Loucy (cell line): ENCODE measurements at regions not wholly inside any gene's neighbourhood (a gene's known extent, or its start where the extent isn't known, plus 50 kb on each side); places are given as distances from the start of the nearest gene placed in this dataset.

ENCODE experiments used
- H2AFZ ChIP-seq: fragments of 200-600 bp; sonication (generic); 2 replicates; pipeline ENCODE4 v1.6.0; 2016; ENCODE audit warnings: antibody characterized with exemption, mild to moderate bottlenecking, low read length, moderate library complexity
- H3F3A ChIP-seq: fragments of 200-600 bp; 2 replicates; pipeline ENCODE4 v1.6.0; 2016; ENCODE audit warnings: antibody characterized with exemption, low read depth, mild to moderate bottlenecking
- H3K27me3 ChIP-seq: fragments of 200-600 bp; sonication (generic); 2 replicates; pipeline ENCODE4 v1.6.1; 2014; ENCODE audit warnings: low read length, mild to moderate bottlenecking; ENCODE audit not compliant: insufficient read depth, poor library complexity, severe bottlenecking
- H3K36me3 ChIP-seq: fragments of 200-600 bp; sonication (generic); 2 replicates; pipeline ENCODE4 v1.6.1; 2016; ENCODE audit warnings: low read length; ENCODE audit not compliant: insufficient read depth
- H3K4me1 ChIP-seq: fragments of 200-600 bp; sonication (generic); 2 replicates; pipeline ENCODE4 v1.5.1; 2014; ENCODE audit warnings: low read length, mild to moderate bottlenecking; ENCODE audit not compliant: insufficient read depth, poor library complexity, severe bottlenecking
- H3K4me2 ChIP-seq: fragments of 200-600 bp; sonication (generic); 2 replicates; pipeline ENCODE4 v1.6.0; 2014; ENCODE audit warnings: antibody characterized with exemption, low read length, low read depth, mild to moderate bottlenecking; ENCODE audit not compliant: poor library complexity, severe bottlenecking
- H3K4me3 ChIP-seq: fragments of 200-600 bp; sonication (generic); 2 replicates; pipeline ENCODE4 v1.5.1; 2014; ENCODE audit warnings: low read length, mild to moderate bottlenecking, mixed read lengths; ENCODE audit not compliant: poor library complexity, severe bottlenecking
- H3K79me2 ChIP-seq: fragments of 200-600 bp; sonication (generic); 2 replicates; pipeline ENCODE4 v1.6.1; 2014; ENCODE audit warnings: low read length; ENCODE audit not compliant: insufficient read depth
- H3K9ac ChIP-seq: fragments of 200-600 bp; sonication (generic); 2 replicates; pipeline ENCODE4 v1.6.0; 2014; ENCODE audit warnings: mild to moderate bottlenecking, low read depth, low read length, moderate library complexity; ENCODE audit not compliant: poor library complexity, severe bottlenecking
- H3K9me2 ChIP-seq: fragments of 200-600 bp; sonication (generic); replicated peaks from 2 replicates; pipeline ENCODE4 v1.6.1; 2016; ENCODE audit warnings: low read depth, low read length, mixed read lengths
- H3K9me3 ChIP-seq: fragments of 200-600 bp; sonication (generic); 2 replicates; pipeline ENCODE4 v1.6.1; 2014; ENCODE audit warnings: mild to moderate bottlenecking, antibody characterized with exemption, low read length, low read depth; ENCODE audit not compliant: insufficient read depth
- H4K20me1 ChIP-seq: fragments of 200-600 bp; sonication (generic); 2 replicates; pipeline ENCODE4 v1.6.0; 2014; ENCODE audit warnings: antibody characterized with exemption, low read length, mild to moderate bottlenecking; ENCODE audit not compliant: insufficient read depth, poor library complexity, severe bottlenecking
- CTCF ChIP-seq: fragments of 200-600 bp; sonication (generic); conservative IDR thresholded peaks from 2 replicates; pipeline ENCODE4 v1.5.1; 2014; ENCODE audit warnings: mild to moderate bottlenecking, antibody characterized with exemption, low read length
- EZH2phosphoT487 ChIP-seq: fragments of 200-600 bp; IDR thresholded peaks from 2 replicates; pipeline ENCODE4 v1.6.1; 2018; ENCODE audit warnings: antibody characterized with exemption, mild to moderate bottlenecking, moderate library complexity, borderline replicate concordance

- H3K4me1 ChIP-seq: peaks cover 66% of the 10 kb centered on the region
- no peak overlapping the region for H2AFZ ChIP-seq
- H4K20me1 ChIP-seq: no peaks in the 10 kb centered on the region
- H3K9me3 ChIP-seq: no peaks in the 10 kb centered on the region
- peaks cover 12% of the 10 kb centered on the region for H3K79me2 ChIP-seq
- H3K9me2 ChIP-seq: no peaks in the 10 kb centered on the region
- peaks cover 20% of the 10 kb centered on the region for H3F3A ChIP-seq
- no peak for TF ChIP-seq CTCF
- TF ChIP-seq EZH2phosphoT487: no peak
- no peaks in the 10 kb centered on the region for H3K36me3 ChIP-seq
- no peaks in the 10 kb centered on the region for H3K27me3 ChIP-seq
- H3K9ac ChIP-seq: peak overlapping the region; percentile 100
- H3K4me3 ChIP-seq: peak overlapping the region; percentile 83
- H3K4me2 ChIP-seq: peak overlapping the region; percentile 91
Observed at GRCh38 chr6:27132532-27133280, 114.8 kb upstream of the PRSS16 start.

GRCh38 chr6:27133281-27134227 is 113.9 kb upstream of the PRSS16 start:
- Histone ChIP-seq H3K9me2 (no peaks in the 10 kb centered on the region), H3K79me2 (peaks cover 12% of the 10 kb centered on the region; the same call in 1 of the 2 replicates), H4K20me1 (no peaks in the 10 kb centered on the region), H3F3A (peaks cover 20% of the 10 kb centered on the region), H3K36me3 (no peaks in the 10 kb centered on the region), H3K9me3 (no peaks in the 10 kb centered on the region), H2AFZ (no peak overlapping the region), H3K4me2 (peak overlapping the region; percentile 87), H3K9ac (peak overlapping the region; percentile 99), H3K27me3 (no peaks in the 10 kb centered on the region), H3K4me1 (peaks cover 66% of the 10 kb centered on the region), H3K4me3 (peak overlapping the region; percentile 83)
- no peak for TF ChIP-seq CTCF
- no peak for TF ChIP-seq EZH2phosphoT487

GRCh38 chr6:27135087-27135657 is 112.3 kb upstream of the PRSS16 start:
- Histone ChIP-seq H3K4me2 (peak overlapping the region; percentile 87), H3K4me1 (peaks cover 54% of the 10 kb centered on the region), H3K36me3 (no peaks in the 10 kb centered on the region), H3K9me2 (no peaks in the 10 kb centered on the region), H3K79me2 (peaks cover 12% of the 10 kb centered on the region), H3K9me3 (no peaks in the 10 kb centered on the region), H3K9ac (peak overlapping the region; percentile 99), H4K20me1 (no peaks in the 10 kb centered on the region), H3K4me3 (peak overlapping the region; percentile 83), H3F3A (peaks cover 20% of the 10 kb centered on the region), H3K27me3 (no peaks in the 10 kb centered on the region), H2AFZ (no peak overlapping the region)
- TF ChIP-seq EZH2phosphoT487: no peak
- no peak for TF ChIP-seq CTCF
